Stimulated activated CD4-positive, alpha-beta T cell treated with anti-CD3 and anti-CD28 coated beads, Interleukin-4, amount 100 ng/mL, for 1 hour (primary cell): ENCODE measurements at regions not wholly inside any gene's neighbourhood (a gene's known extent, or its start where the extent isn't known, plus 50 kb on each side); places are given as distances from the start of the nearest gene placed in this dataset.
"Not testable (repeated sequence)": the region's sequence is repeated elsewhere in the genome, so short reads cannot be mapped to it uniquely, and the experiment has no call there.

Experiments used
- DNase-seq: peaks from one replicate; pipeline ENCODE4 v3.0.0-alpha.2; 2020

- no peak for DNase-seq
These were observed 53.4 kb downstream of the HES1 start for GRCh38 chr3:194189243-194189791.

- DNase-seq = not testable (repeated sequence)
These were observed 55.9 kb downstream of the HES1 start for GRCh38 chr3:194191850-194192249.

- no peak for DNase-seq
These were observed 58.3 kb downstream of the HES1 start for GRCh38 chr3:194194051-194194756.

- DNase-seq = no peak
These were observed 58.8 kb downstream of the HES1 start for GRCh38 chr3:194194757-194195085.

GRCh38 chr3:194195611-194196010, 59.7 kb downstream of the HES1 start:
- DNase-seq = no peak

- no peak for DNase-seq
These were observed 60.9 kb downstream of the HES1 start for GRCh38 chr3:194196876-194197275.

- DNase-seq = no peak
These were observed 61.5 kb downstream of the HES1 start for GRCh38 chr3:194197396-194197960.

GRCh38 chr3:194197981-194198695, 62.2 kb downstream of the HES1 start:
- DNase-seq = no peak

GRCh38 chr3:194198938-194199337, 63.0 kb downstream of the HES1 start:
- no peak for DNase-seq

- DNase-seq = no peak
These were observed 64.6 kb downstream of the HES1 start for GRCh38 chr3:194200422-194201081.

- DNase-seq = no peak
These were observed 66.2 kb downstream of the HES1 start for GRCh38 chr3:194201953-194202666.

GRCh38 chr3:194203482-194204041, 67.6 kb downstream of the HES1 start:
- DNase-seq = peak; percentile 16

- DNase-seq = peak; percentile 29
These were observed 68.4 kb downstream of the HES1 start for GRCh38 chr3:194204042-194204987.

GRCh38 chr3:194205675-194206133, 69.8 kb downstream of the HES1 start:
- peak; percentile 33 for DNase-seq

GRCh38 chr3:194206320-194206719, 70.4 kb downstream of the HES1 start:
- DNase-seq = no peak

- DNase-seq = no peak
These were observed 72.8 kb downstream of the HES1 start for GRCh38 chr3:194208709-194209108.

GRCh38 chr3:194212161-194212844, 76.4 kb downstream of the HES1 start:
- DNase-seq = no peak

GRCh38 chr3:194212845-194213331, 76.9 kb downstream of the HES1 start:
- no peak for DNase-seq

- DNase-seq = no peak
These were observed 79.4 kb downstream of the HES1 start for GRCh38 chr3:194215392-194215791.
